Right lobe of liver (tissue), 4 donors: ENCODE measurements at regions not wholly inside any gene's neighbourhood (a gene's known extent, or its start where the extent isn't known, plus 50 kb on each side); places are given as distances from the start of the nearest gene placed in this dataset.

Experiments used
- CTCF ChIP-seq, 4 donors: fragments of 200-600 bp in 3 of 4; fragments of 450-650 bp in 1 of 4; IDR thresholded peaks; one replicate each; pipeline versions ENCODE4 v1.5.1 to v1.8.0; 2016 to 2022; ENCODE audit warnings: antibody characterized with exemption in 4 of 4, mild to moderate bottlenecking in 2 of 4
- POLR2A ChIP-seq: fragments of 450-650 bp; IDR thresholded peaks from one replicate; pipeline ENCODE4 v1.6.1; 2017; ENCODE audit warnings: antibody characterized with exemption, mild to moderate bottlenecking
- donor health status: DM: no; HTN: no; CAD: no.
- donor health status: DM: no; HTN: no; CAD: no.
- donor health status: DM: no; HTN: yes; CAD: no.

DNA sequence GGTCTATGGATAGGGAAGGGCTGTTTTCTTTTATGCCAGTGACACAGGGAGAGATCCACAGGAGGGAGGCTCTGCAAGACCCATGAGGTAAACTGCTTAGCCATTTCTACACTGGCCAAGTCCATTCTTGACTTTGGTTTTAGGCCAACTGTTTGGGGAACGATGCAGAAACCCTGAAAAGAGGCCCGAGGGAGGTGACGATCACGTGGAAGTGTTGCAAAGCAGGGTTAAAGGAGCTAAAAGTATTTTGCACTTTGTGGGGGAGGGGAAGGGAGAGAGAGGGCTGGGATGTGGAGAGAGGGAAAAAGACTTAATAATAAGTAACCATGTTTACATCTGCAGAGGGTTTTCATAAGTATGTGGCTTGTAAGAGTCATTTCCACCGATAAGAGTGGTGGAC is 239.7 kb downstream of the EMX2 start:
- TF ChIP-seq CTCF (IDR thresholded peaks at IDR 0.05) = no peak
- TF ChIP-seq POLR2A = no peak
